A673 (cell line): ENCODE measurements at regions not wholly inside any gene's neighbourhood (a gene's known extent, or its start where the extent isn't known, plus 50 kb on each side); places are given as distances from the start of the nearest gene placed in this dataset.

ENCODE experiments used
- CTCF ChIP-seq: fragments of 300-800, 200-600 bp; sonication (generic); conservative IDR thresholded peaks from 2 replicates; pipeline ENCODE4 v1.5.1; 2017; ENCODE audit warnings: low read depth, mild to moderate bottlenecking, antibody characterized with exemption, low read length, moderate library complexity, mixed read lengths
- EZH2 ChIP-seq: fragments of 200-600 bp; sonication (generic); IDR thresholded peaks from 2 replicates; pipeline ENCODE4 v1.6.1; 2017; ENCODE audit warnings: borderline replicate concordance, low read depth, mild to moderate bottlenecking, mixed read lengths, antibody characterized with exemption, low read length; ENCODE audit not compliant: poor library complexity, severe bottlenecking

GRCh38 chr16:79336437-79337229 lies 263.9 kb downstream of the MAF start:
- TF ChIP-seq CTCF (no peak), EZH2 (no peak)
